ENCODE measurements at regions not wholly inside any gene's neighbourhood (a gene's known extent, or its start where the extent isn't known, plus 50 kb on each side); places are given as distances from the start of the nearest gene placed in this dataset.

GRCh38 chr13:19055611-19056010 lies 126.0 kb downstream of the TUBA3C start:
- Histone ChIP-seq H3K4me3 (ENCODE audit: low read length) (no peak overlapping the region), H3K9me2 (replicated peaks; ENCODE audit: insufficient read depth, low read length) (no peaks in the 10 kb centered on the region), H3K9me3 (replicated peaks; ENCODE audit: insufficient read depth, low read length) (no peaks in the 10 kb centered on the region), H3K27ac (ENCODE audit: low read length) (no peak overlapping the region), H3K9ac (ENCODE audit: low read length) (no peak overlapping the region), H4K20me1 (ENCODE audit: insufficient read depth, low read length) (no peaks in the 10 kb centered on the region), H2AFZ (ENCODE audit: low read length) (no peak overlapping the region), H3F3A (ENCODE audit: insufficient read depth, low read length) (no peaks in the 10 kb centered on the region), H3K79me2 (ENCODE audit: low read length) (no peaks in the 10 kb centered on the region), H3K36me3 (replicated peaks; ENCODE audit: insufficient read depth, low read length) (no peaks in the 10 kb centered on the region), H3K4me1 (ENCODE audit: low read length) (no peaks in the 10 kb centered on the region), H3K27me3 (replicated peaks; ENCODE audit: insufficient read depth, low read length) (no peaks in the 10 kb centered on the region), H3K4me2 (ENCODE audit: low read depth, low read length) (no peak overlapping the region)
- no peak for TF ChIP-seq EZH2phosphoT487 (IDR thresholded peaks at IDR 0.05; ENCODE audit: low read length)
- no peak for TF ChIP-seq EZH2 (optimal IDR thresholded peaks at IDR 0.05; ENCODE audit: low read depth, low read length)
- no peak for TF ChIP-seq CTCF (IDR thresholded peaks at IDR 0.05; ENCODE audit: low read length)
- no peak for DNase-seq

GRCh38 chr13:19053561-19053960 lies 128.1 kb downstream of the TUBA3C start:
- Histone ChIP-seq H3K9me2 (replicated peaks; ENCODE audit: insufficient read depth, low read length) (no peaks in the 10 kb centered on the region), H3K36me3 (replicated peaks; ENCODE audit: insufficient read depth, low read length) (no peaks in the 10 kb centered on the region), H3K4me3 (ENCODE audit: low read length) (no peak overlapping the region), H3K4me1 (ENCODE audit: low read length) (no peaks in the 10 kb centered on the region), H3K9ac (ENCODE audit: low read length) (no peak overlapping the region), H3K4me2 (ENCODE audit: low read depth, low read length) (no peak overlapping the region), H3K27me3 (replicated peaks; ENCODE audit: insufficient read depth, low read length) (no peaks in the 10 kb centered on the region), H2AFZ (ENCODE audit: low read length) (no peak overlapping the region), H3K27ac (ENCODE audit: low read length) (no peak overlapping the region), H4K20me1 (ENCODE audit: insufficient read depth, low read length) (no peaks in the 10 kb centered on the region), H3K79me2 (ENCODE audit: low read length) (no peaks in the 10 kb centered on the region), H3F3A (ENCODE audit: insufficient read depth, low read length) (no peaks in the 10 kb centered on the region), H3K9me3 (replicated peaks; ENCODE audit: insufficient read depth, low read length) (no peaks in the 10 kb centered on the region)
- TF ChIP-seq CTCF (IDR thresholded peaks at IDR 0.05; ENCODE audit: low read length) (no peak), EZH2 (optimal IDR thresholded peaks at IDR 0.05; ENCODE audit: low read depth, low read length) (no peak), EZH2phosphoT487 (IDR thresholded peaks at IDR 0.05; ENCODE audit: low read length) (no peak)
- DNase-seq: no peak

- no peaks in the 10 kb centered on the region for H3K9me3 ChIP-seq (replicated peaks; ENCODE audit: insufficient read depth, low read length)
- H3K79me2 ChIP-seq (ENCODE audit: low read length): no peaks in the 10 kb centered on the region
- no peak overlapping the region for H3K27ac ChIP-seq (ENCODE audit: low read length)
- H2AFZ ChIP-seq (ENCODE audit: low read length): no peak overlapping the region
- no peaks in the 10 kb centered on the region for H3K4me1 ChIP-seq (ENCODE audit: low read length)
- no peak overlapping the region for H3K4me3 ChIP-seq (ENCODE audit: low read length)
- H3K27me3 ChIP-seq (replicated peaks; ENCODE audit: insufficient read depth, low read length): no peaks in the 10 kb centered on the region
- no peak overlapping the region for H3K4me2 ChIP-seq (ENCODE audit: low read depth, low read length)
- no peaks in the 10 kb centered on the region for H3K36me3 ChIP-seq (replicated peaks; ENCODE audit: insufficient read depth, low read length)
- no peaks in the 10 kb centered on the region for H3F3A ChIP-seq (ENCODE audit: insufficient read depth, low read length)
- no peak overlapping the region for H3K9ac ChIP-seq (ENCODE audit: low read length)
- no peak for DNase-seq
- H3K9me2 ChIP-seq (replicated peaks; ENCODE audit: insufficient read depth, low read length): no peaks in the 10 kb centered on the region
- H4K20me1 ChIP-seq (ENCODE audit: insufficient read depth, low read length): no peaks in the 10 kb centered on the region
- no peak for TF ChIP-seq EZH2phosphoT487 (IDR thresholded peaks at IDR 0.05; ENCODE audit: low read length)
These were observed 128.7 kb downstream of the TUBA3C start for GRCh38 chr13:19052931-19053330.

- Histone ChIP-seq H3K79me2 (ENCODE audit: low read length) (no peaks in the 10 kb centered on the region), H3K27ac (ENCODE audit: low read length) (no peak overlapping the region), H3K27me3 (replicated peaks; ENCODE audit: insufficient read depth, low read length) (no peaks in the 10 kb centered on the region), H3K4me3 (ENCODE audit: low read length) (no peak overlapping the region), H3K36me3 (replicated peaks; ENCODE audit: insufficient read depth, low read length) (no peaks in the 10 kb centered on the region), H3F3A (ENCODE audit: insufficient read depth, low read length) (no peaks in the 10 kb centered on the region), H3K9ac (ENCODE audit: low read length) (no peak overlapping the region), H3K9me2 (replicated peaks; ENCODE audit: insufficient read depth, low read length) (no peaks in the 10 kb centered on the region), H3K4me2 (ENCODE audit: low read depth, low read length) (no peak overlapping the region), H3K4me1 (ENCODE audit: low read length) (no peaks in the 10 kb centered on the region), H4K20me1 (ENCODE audit: insufficient read depth, low read length) (no peaks in the 10 kb centered on the region), H3K9me3 (replicated peaks; ENCODE audit: insufficient read depth, low read length) (no peaks in the 10 kb centered on the region), H2AFZ (ENCODE audit: low read length) (no peak overlapping the region)
- TF ChIP-seq CTCF (IDR thresholded peaks at IDR 0.05; ENCODE audit: low read length) (no peak), EZH2 (optimal IDR thresholded peaks at IDR 0.05; ENCODE audit: low read depth, low read length) (no peak)
- DNase-seq: no peak
These were observed 129.4 kb downstream of the TUBA3C start for GRCh38 chr13:19052180-19052579.

All from MM.1S (cell line).